T-helper 1 cell treated with Interleukin-12 subunit alpha and Interleukin-12 subunit beta and Interleukin-4 antibody, amounts not matched to agents 30 ng/mL and 1 ng/mL, for 36 hours (primary cell): ENCODE measurements at regions not wholly inside any gene's neighbourhood (a gene's known extent, or its start where the extent isn't known, plus 50 kb on each side); places are given as distances from the start of the nearest gene placed in this dataset.

Experiments
- intact Hi-C: fragments of 100-400 bp; cut with micrococcal nuclease; formaldehyde crosslinking; loops from one replicate; pipeline ENCODE4 v1.15.1; 2024

GRCh38 chr15:96720656-96721055, 390.2 kb downstream of the NR2F2 start:
- intact Hi-C loops, result no loop called here

- intact Hi-C loops, result no loop called here
Measured at GRCh38 chr15:96728591-96728990, 398.1 kb downstream of the NR2F2 start.

GRCh38 chr15:96732704-96733103, 402.2 kb downstream of the NR2F2 start:
- intact Hi-C loops, result no loop called here

GRCh38 chr15:96733721-96734120, 403.2 kb downstream of the NR2F2 start:
- intact Hi-C loops, result no loop called here

GRCh38 chr15:96735632-96736240, 405.2 kb downstream of the NR2F2 start:
- intact Hi-C loops, result no loop called here

GRCh38 chr15:96736384-96736783, 405.9 kb downstream of the NR2F2 start:
- intact Hi-C loops, result no loop called here

GRCh38 chr15:96737408-96737807, 406.9 kb downstream of the NR2F2 start:
- intact Hi-C loops, result no loop called here

GRCh38 chr15:96746665-96747064, 416.2 kb downstream of the NR2F2 start:
- intact Hi-C loops, result no loop called here

- intact Hi-C loops, result no loop called here
Measured at GRCh38 chr15:96747291-96747690, 416.8 kb downstream of the NR2F2 start.

GRCh38 chr15:96750361-96750760, 419.9 kb downstream of the NR2F2 start:
- intact Hi-C loops, result no loop called here

GRCh38 chr15:96756146-96756545, 425.6 kb downstream of the NR2F2 start:
- intact Hi-C loops, result no loop called here

- intact Hi-C loops, result no loop called here
Measured at GRCh38 chr15:96756656-96757055, 426.2 kb downstream of the NR2F2 start.

- intact Hi-C loops, result no loop called here
Measured at GRCh38 chr15:96762566-96762965, 432.1 kb downstream of the NR2F2 start.

- intact Hi-C loops, result no loop called here
Measured at GRCh38 chr15:96764501-96764900, 434.0 kb downstream of the NR2F2 start.

GRCh38 chr15:96764946-96765345, 434.4 kb downstream of the NR2F2 start:
- intact Hi-C loops, result no loop called here

- intact Hi-C loops, result no loop called here
Measured at GRCh38 chr15:96766366-96766765, 435.9 kb downstream of the NR2F2 start.

GRCh38 chr15:96767703-96768434, 437.4 kb downstream of the NR2F2 start:
- intact Hi-C loops, result no loop called here

GRCh38 chr15:96768435-96768789, 437.9 kb downstream of the NR2F2 start:
- intact Hi-C loops, result no loop called here

- intact Hi-C loops, result no loop called here
Measured at GRCh38 chr15:96771035-96771434, 440.5 kb downstream of the NR2F2 start.

- intact Hi-C loops, result no loop called here
Measured at GRCh38 chr15:96774216-96774615, 443.7 kb downstream of the NR2F2 start.

- intact Hi-C loops, result no loop called here
Measured at GRCh38 chr15:96783746-96784145, 453.2 kb downstream of the NR2F2 start.

GRCh38 chr15:96790004-96790403, 459.5 kb downstream of the NR2F2 start:
- intact Hi-C loops, result no loop called here

- intact Hi-C loops, result no loop called here
Measured at GRCh38 chr15:96792216-96792615, 461.7 kb downstream of the NR2F2 start.
